IMR-90 (cell line): ENCODE measurements at regions not wholly inside any gene's neighbourhood (a gene's known extent, or its start where the extent isn't known, plus 50 kb on each side); places are given as distances from the start of the nearest gene placed in this dataset.

Experiments
- ATAC-seq: fragments of 200-7000 bp; cut with Tn5 transposase; 2 replicates; pipeline ENCODE4 v1.9.1; 2020; ENCODE audit warnings: low read depth, mild to moderate bottlenecking, moderate library complexity
- BruUV-seq: library from RNA; stranded (reverse); fragments of 400-500 nt; replicated peaks from 2 replicates; lab custom pipeline; 2021; lab: Mats Ljungman, UMichigan
- CTCF ChIA-PET: fragments of 300-600 bp; formaldehyde crosslinking; extraction: SDS; loops from one replicate; lab custom pipeline; 2021; ENCODE audit warnings: antibody characterized with exemption; lab: Yijun Ruan, JAX
- POLR2A ChIA-PET: fragments of 300-600 bp; sonication (Branson Sonifier 250); formaldehyde crosslinking; loops from one replicate; lab custom pipeline; 2022; ENCODE audit warnings: antibody characterized with exemption; ENCODE audit not compliant: unreplicated experiment; lab: Charles Lee
- DNase-seq: peaks from one replicate; pipeline ENCODE4 v3.0.0; 2013
- H2AFZ ChIP-seq: replicated peaks from 2 replicates; pipeline ENCODE3; 2013; ENCODE audit warnings: low read length, mild to moderate bottlenecking; ENCODE audit not compliant: poor library complexity
- H2AK5ac ChIP-seq: 2 replicates; pipeline ENCODE4 v1.6.1; 2013; ENCODE audit warnings: low read depth, low read length, inconsistent platforms
- H2AK9ac ChIP-seq: replicated peaks from 2 replicates; pipeline ENCODE3; 2013; ENCODE audit warnings: mild to moderate bottlenecking, low read depth, low read length, moderate library complexity; ENCODE audit not compliant: poor library complexity
- H2BK120ac ChIP-seq: 2 replicates; pipeline ENCODE4 v1.6.1; 2013; ENCODE audit warnings: low read depth, low read length, inconsistent platforms
- H2BK15ac ChIP-seq: 3 replicates; pipeline ENCODE4 v1.6.1; 2013; ENCODE audit warnings: low read depth, low read length, inconsistent platforms
- H2BK20ac ChIP-seq: 2 replicates; pipeline ENCODE4 v1.6.1; 2013; ENCODE audit warnings: low read depth, mild to moderate bottlenecking, inconsistent platforms, low read length, moderate library complexity
- H2BK5ac ChIP-seq: 2 replicates; pipeline ENCODE4 v1.6.1; 2013; ENCODE audit warnings: mild to moderate bottlenecking, low read depth, low read length, inconsistent platforms; ENCODE audit not compliant: poor library complexity, severe bottlenecking
- H3K14ac ChIP-seq: replicated peaks from 2 replicates; pipeline ENCODE4 v1.6.1; 2013; ENCODE audit warnings: low read depth, low read length, inconsistent platforms
- H3K18ac ChIP-seq: 2 replicates; pipeline ENCODE4 v1.6.1; 2013; ENCODE audit warnings: low read depth, low read length, control low read depth
- H3K23ac ChIP-seq: 2 replicates; pipeline ENCODE4 v1.6.1; 2013; ENCODE audit warnings: low read depth, low read length, inconsistent platforms
- H3K27ac ChIP-seq: 2 replicates; pipeline ENCODE4 v1.5.1; 2013; ENCODE audit warnings: mild to moderate bottlenecking, control low read depth, low read length; ENCODE audit not compliant: insufficient read depth
- H3K27me3 ChIP-seq: 2 replicates; pipeline ENCODE4 v1.6.1; 2013; ENCODE audit warnings: low read length; ENCODE audit not compliant: control insufficient read depth, insufficient read depth
- H3K36me3 ChIP-seq: 2 replicates; pipeline ENCODE4 v1.6.1; 2013; ENCODE audit warnings: low read length, mixed read lengths; ENCODE audit not compliant: control insufficient read depth, insufficient read depth
- H3K4ac ChIP-seq: 2 replicates; pipeline ENCODE4 v1.6.1; 2013; ENCODE audit warnings: low read depth, low read length, inconsistent platforms
- H3K4me1 ChIP-seq: 2 replicates; pipeline ENCODE4 v1.6.1; 2013; ENCODE audit warnings: low read length, mixed read lengths; ENCODE audit not compliant: control insufficient read depth, insufficient read depth
- H3K4me2 ChIP-seq: 2 replicates; pipeline ENCODE4 v1.6.1; 2013; ENCODE audit warnings: low read depth, mild to moderate bottlenecking, control low read depth, low read length, moderate library complexity
- H3K4me3 ChIP-seq: 2 replicates; pipeline ENCODE4 v1.5.1; 2013; ENCODE audit warnings: low read depth, mild to moderate bottlenecking, control low read depth, low read length, moderate library complexity; ENCODE audit not compliant: insufficient read depth
- H3K56ac ChIP-seq: 2 replicates; pipeline ENCODE4 v1.6.1; 2013; ENCODE audit warnings: low read length, inconsistent platforms; ENCODE audit not compliant: insufficient read depth; ENCODE audit errors: extremely low read depth
- H3K79me1 ChIP-seq, 2 experiments: 2 replicates each; pipeline ENCODE4 v1.6.1; 2013; ENCODE audit warnings: low read length in 2 of 2, inconsistent platforms in 1 of 2, low read depth in 1 of 2
- H3K9ac ChIP-seq: 2 replicates; pipeline ENCODE4 v1.6.1; 2013; ENCODE audit warnings: low read depth, low read length, control low read depth
- H3K9me1 ChIP-seq: 2 replicates; pipeline ENCODE4 v1.6.1; 2013; ENCODE audit warnings: low read length, inconsistent platforms; ENCODE audit not compliant: insufficient read depth
- H3K9me3 ChIP-seq: 2 replicates; pipeline ENCODE4 v1.6.1; 2013; ENCODE audit warnings: low read length; ENCODE audit not compliant: control insufficient read depth, insufficient read depth
- H4K20me1 ChIP-seq: 2 replicates; pipeline ENCODE4 v1.6.1; 2013; ENCODE audit warnings: low read length, inconsistent platforms; ENCODE audit not compliant: insufficient read depth
- H4K5ac ChIP-seq: 2 replicates; pipeline ENCODE4 v1.6.1; 2013; ENCODE audit warnings: mild to moderate bottlenecking, low read depth, low read length, control low read depth
- H4K8ac ChIP-seq, 2 experiments: 2 replicates each; pipeline ENCODE4 v1.6.1; 2013; ENCODE audit warnings: low read depth in 2 of 2, low read length in 2 of 2, control low read depth in 1 of 2, inconsistent platforms in 1 of 2
- H4K91ac ChIP-seq: 2 replicates; pipeline ENCODE4 v1.6.1; 2013; ENCODE audit warnings: low read depth, low read length, inconsistent platforms; ENCODE audit not compliant: insufficient read depth
- BHLHE40 ChIP-seq: fragments of 150-350 bp; IDR thresholded peaks from 2 replicates; pipeline ENCODE4 v1.6.1; 2016; ENCODE audit warnings: mild to moderate bottlenecking, low read depth, low read length
- CEBPB ChIP-seq: IDR thresholded peaks from 2 replicates; pipeline ENCODE4 v1.6.1; 2012; ENCODE audit warnings: low read depth, low read length, improper control_type of control experiment
- CHD1 ChIP-seq: IDR thresholded peaks from 2 replicates; pipeline ENCODE4 v1.6.1; 2012; ENCODE audit warnings: low read depth, low read length, improper control_type of control experiment
- FOS ChIP-seq: fragments of 150-350 bp; IDR thresholded peaks from 2 replicates; pipeline ENCODE4 v1.6.1; 2016; ENCODE audit warnings: low read depth, low read length
- MAFK ChIP-seq: IDR thresholded peaks from 2 replicates; pipeline ENCODE4 v1.6.1; 2012; ENCODE audit warnings: low read depth, low read length, improper control_type of control experiment
- MAZ ChIP-seq: IDR thresholded peaks from 2 replicates; pipeline ENCODE4 v1.6.1; 2012; ENCODE audit warnings: low read depth, mild to moderate bottlenecking, low read length, improper control_type of control experiment, moderate library complexity, borderline replicate concordance
- MXI1 ChIP-seq: IDR thresholded peaks from 2 replicates; pipeline ENCODE4 v1.6.1; 2012; ENCODE audit warnings: low read depth, mild to moderate bottlenecking, low read length, moderate library complexity, borderline replicate concordance
- NFE2L2 ChIP-seq: fragments of 150-350 bp; IDR thresholded peaks from 2 replicates; pipeline ENCODE4 v1.6.1; 2016; ENCODE audit warnings: low read depth, mild to moderate bottlenecking, low read length
- POLR2A ChIP-seq: IDR thresholded peaks from 2 replicates; pipeline ENCODE4 v1.6.1; 2012; ENCODE audit warnings: mild to moderate bottlenecking, low read depth, low read length
- RAD21 ChIP-seq: IDR thresholded peaks from 2 replicates; pipeline ENCODE4 v1.6.1; 2012; ENCODE audit warnings: low read length, improper control_type of control experiment
- RCOR1 ChIP-seq: IDR thresholded peaks from 2 replicates; pipeline ENCODE4 v1.6.1; 2012; ENCODE audit warnings: mild to moderate bottlenecking, low read length, improper control_type of control experiment; ENCODE audit not compliant: insufficient replicate concordance
- SMC3 ChIP-seq: fragments of 150-350 bp; IDR thresholded peaks from 2 replicates; pipeline ENCODE4 v1.6.1; 2016; ENCODE audit warnings: low read depth, mild to moderate bottlenecking, antibody characterized with exemption, low read length, moderate library complexity
- WGBS, 2 experiments: methylation state at CpG; one replicate each; pipeline versions ENCODE4 v1.1.5 to v1.1.7; 2013; ENCODE audit warnings: missing lambda C conversion rate in 2 of 2; ENCODE audit not compliant: insufficient read length in 1 of 2; ENCODE audit errors: extremely low coverage in 2 of 2; 5-methylcytosine and 5-hydroxymethylcytosine counted together
- dilution Hi-C: fragments of 300-500 bp; cut with HindIII; formaldehyde crosslinking; loops from one replicate; pipeline ENCODE4 v1.14.3; 2018; ENCODE audit warnings: low sequenced_read_pairs; ENCODE audit not compliant: unreplicated experiment
- in situ Hi-C: fragments of 300-500 bp; cut with MboI; formaldehyde crosslinking; loops from 3 replicates; pipeline ENCODE4 v1.14.3; 2019; ENCODE audit warnings: low sequenced_read_pairs, inconsistent platforms, mixed read lengths
- intact Hi-C: fragments of 100-400 bp; cut with micrococcal nuclease; formaldehyde crosslinking; loops from 2 replicates; pipeline ENCODE4 v1.10.0; 2022

GRCh38 chr11:134483857-134484256 lies 71.8 kb upstream of the B3GAT1 start:
- Histone ChIP-seq H4K20me1 (no peaks in the 10 kb centered on the region), H2BK120ac (no peak overlapping the region), H2AK5ac (no peak overlapping the region), H2AFZ (no peak overlapping the region), H3K4me1 (no peaks in the 10 kb centered on the region), H3K27ac (no peak overlapping the region), H2BK5ac (no peak overlapping the region), H3K9me3 (peaks cover 64% of the 10 kb centered on the region), H3K23ac (no peak overlapping the region), H2BK20ac (no peak overlapping the region), H4K8ac (no peak overlapping the region), H3K4me2 (no peak overlapping the region), H3K27me3 (no peaks in the 10 kb centered on the region), H3K9ac (no peak overlapping the region), H3K4me3 (no peak overlapping the region), H3K9me1 (no peaks in the 10 kb centered on the region), H4K91ac (no peak overlapping the region), H3K18ac (no peak overlapping the region), H4K5ac (no peak overlapping the region), H3K56ac (no peak overlapping the region), H3K14ac (no peak overlapping the region), H2BK15ac (no peak overlapping the region), H3K36me3 (no peaks in the 10 kb centered on the region), H2AK9ac (no peak overlapping the region), H3K79me1 (no peaks in the 10 kb centered on the region), H3K4ac (no peak overlapping the region)
- intact Hi-C loops (no loop called here), dilution Hi-C loops (no loop called here), in situ Hi-C loops (no loop called here)
- TF ChIP-seq RAD21: no peak
- TF ChIP-seq MXI1: no peak
- TF ChIP-seq CHD1: no peak
- TF ChIP-seq MAFK: no peak
- no peak for TF ChIP-seq POLR2A
- no peak for TF ChIP-seq RCOR1
- TF ChIP-seq CEBPB: no peak
- no peak for TF ChIP-seq SMC3
- TF ChIP-seq NFE2L2: no peak
- no peak for TF ChIP-seq FOS
- TF ChIP-seq BHLHE40: no peak
- no peak for TF ChIP-seq MAZ
- WGBS, 2 experiments: no CpG with 5 or more reads among the region's 4 CpGs
- no peak for ATAC-seq
- BruUV-seq: no TSS peak
- POLR2A ChIA-PET: no interaction called here
- DNase-seq: no peak
- CTCF ChIA-PET: no interaction called here
